Naive thymus-derived CD8-positive, alpha-beta T cell (primary cell): ENCODE measurements at regions not wholly inside any gene's neighbourhood (a gene's known extent, or its start where the extent isn't known, plus 50 kb on each side); places are given as distances from the start of the nearest gene placed in this dataset.

Source experiments
- ATAC-seq, 2 donors: fragments of 150-1000 bp; cut with Tn5 transposase in 1 of 2; sonication (Bioruptor Pico), chemical (Tn5 transposase) in 1 of 2; 1 replicate in 1 of 2; 2 replicates in 1 of 2; pipeline ENCODE4 v1.10.0; 2021; ENCODE audit warnings: mild to moderate bottlenecking in 2 of 2, moderate library complexity in 2 of 2
- POLR2A ChIA-PET: fragments of 350-600 bp; sonication (Branson Sonifier 250); formaldehyde crosslinking; loops from one replicate; lab custom pipeline; 2021; ENCODE audit warnings: antibody characterized with exemption; lab: Charles Lee
- DNase-seq, 10 donors: peaks; one replicate each; pipeline versions ENCODE4 v3.0.0 to v3.0.0-alpha.2; 2020 to 2022
- H3K27ac Mint-ChIP-seq, 10 donors: one replicate each; pipeline ENCODE4 v1.8.0; 2020 to 2022; ENCODE audit warnings: mild to moderate bottlenecking in 10 of 10, mixed read lengths in 10 of 10, moderate library complexity in 4 of 10, inconsistent platforms in 1 of 10
- H3K27me3 Mint-ChIP-seq, 5 donors: one replicate each; pipeline ENCODE4 v1.8.0; 2021 to 2022; ENCODE audit warnings: mixed read lengths in 5 of 5
- H3K36me3 Mint-ChIP-seq, 3 donors: one replicate each; pipeline ENCODE4 v1.8.0; 2020 to 2022; ENCODE audit warnings: mixed read lengths in 3 of 3, mild to moderate bottlenecking in 2 of 3, inconsistent platforms in 1 of 3
- H3K4me1 Mint-ChIP-seq, 4 donors: one replicate each; pipeline ENCODE4 v1.8.0; 2021 to 2022; ENCODE audit warnings: mixed read lengths in 4 of 4
- H3K4me3 Mint-ChIP-seq, 10 donors: one replicate each; pipeline ENCODE4 v1.8.0; 2020 to 2022; ENCODE audit warnings: mild to moderate bottlenecking in 10 of 10, mixed read lengths in 10 of 10, moderate library complexity in 6 of 10, inconsistent platforms in 1 of 10
- H3K9me3 Mint-ChIP-seq, 9 donors: one replicate each; pipeline ENCODE4 v1.8.0; 2020 to 2022; ENCODE audit warnings: mixed read lengths in 9 of 9, mild to moderate bottlenecking in 3 of 9, inconsistent platforms in 1 of 9, moderate library complexity in 1 of 9

GRCh38 chrX:39726771-39727170 is 371.0 kb downstream of the BCOR start:
- DNase-seq = no peak
- Mint-ChIP-seq H3K27ac (no peak overlapping the region), H3K27me3 (no peaks in the 10 kb centered on the region), H3K4me1 (peaks cover 2 to 11% (median 8%) of the 10 kb centered on the region in 4 donors), H3K4me3 (no peak overlapping the region), H3K36me3 (no peaks in the 10 kb centered on the region), H3K9me3 (peaks cover 0 to 2% (median 0%) of the 10 kb centered on the region in 9 donors)
- POLR2A ChIA-PET = no interaction called here
- ATAC-seq = no peak

- Mint-ChIP-seq H3K36me3 (no peaks in the 10 kb centered on the region), H3K4me1 (peaks cover 4 to 11% (median 8%) of the 10 kb centered on the region in 4 donors), H3K4me3 (no peak overlapping the region), H3K9me3 (peaks cover 0 to 2% (median 0%) of the 10 kb centered on the region in 9 donors), H3K27ac (no peak overlapping the region), H3K27me3 (no peaks in the 10 kb centered on the region)
- no peak for DNase-seq
- ATAC-seq = no peak
- POLR2A ChIA-PET = no interaction called here
Observed at GRCh38 chrX:39728025-39728424, 369.7 kb downstream of the BCOR start.

- ATAC-seq (no peak), DNase-seq (no peak)
- H3K27me3 Mint-ChIP-seq = no peaks in the 10 kb centered on the region
- peaks cover 0 to 2% (median 0%) of the 10 kb centered on the region in 9 donors for H3K9me3 Mint-ChIP-seq
- H3K4me1 Mint-ChIP-seq = peaks cover 4 to 11% (median 8%) of the 10 kb centered on the region in 4 donors
- POLR2A ChIA-PET = no interaction called here
- no peak overlapping the region for H3K27ac Mint-ChIP-seq
- H3K36me3 Mint-ChIP-seq = no peaks in the 10 kb centered on the region
- no peak overlapping the region for H3K4me3 Mint-ChIP-seq
Observed at GRCh38 chrX:39728852-39729598, 368.7 kb downstream of the BCOR start.

DNA sequence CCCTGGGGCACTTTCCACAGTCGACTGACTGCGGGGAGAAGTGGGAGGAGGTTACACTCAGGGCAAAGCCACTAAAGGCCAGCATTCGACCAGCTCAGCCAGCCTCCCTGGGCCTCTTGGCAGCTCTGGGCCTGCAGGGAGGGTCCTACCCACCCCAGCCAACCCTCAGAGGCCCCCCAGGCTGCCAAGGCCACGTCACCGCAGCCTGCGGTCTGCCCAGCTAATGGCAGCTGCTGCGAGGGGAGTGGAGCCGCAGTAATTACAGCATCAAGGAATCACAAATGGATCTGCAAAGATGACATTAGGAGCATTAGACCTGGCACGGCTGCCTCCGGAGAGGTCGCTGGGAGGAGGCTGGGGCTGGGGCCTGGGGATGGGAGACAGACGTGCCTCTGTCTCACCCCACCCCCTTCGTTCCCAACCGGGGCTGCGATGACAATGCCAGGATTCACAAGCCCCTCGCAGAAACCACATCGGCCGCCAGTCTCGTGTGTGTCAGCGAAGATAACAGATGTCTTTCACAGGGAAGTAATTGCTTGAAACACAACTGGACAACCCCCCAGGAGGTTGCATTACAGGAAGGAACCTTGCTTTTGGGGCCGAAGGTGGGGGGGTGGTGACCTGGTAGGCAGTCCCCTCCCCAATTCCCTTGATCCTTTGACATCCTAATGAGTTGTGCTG is 367.6 kb downstream of the BCOR start:
- H3K36me3 Mint-ChIP-seq = no peaks in the 10 kb centered on the region
- peaks cover 0 to 2% (median 0%) of the 10 kb centered on the region in 9 donors for H3K9me3 Mint-ChIP-seq
- H3K27me3 Mint-ChIP-seq = no peaks in the 10 kb centered on the region
- DNase-seq (no peak), ATAC-seq (no peak)
- peaks cover 4 to 7% (median 7%) of the 10 kb centered on the region in 4 donors for H3K4me1 Mint-ChIP-seq
- peak overlapping the region in 1 of 10 donors; percentile 58 for H3K4me3 Mint-ChIP-seq
- no peak overlapping the region for H3K27ac Mint-ChIP-seq
- POLR2A ChIA-PET = no interaction called here

DNA sequence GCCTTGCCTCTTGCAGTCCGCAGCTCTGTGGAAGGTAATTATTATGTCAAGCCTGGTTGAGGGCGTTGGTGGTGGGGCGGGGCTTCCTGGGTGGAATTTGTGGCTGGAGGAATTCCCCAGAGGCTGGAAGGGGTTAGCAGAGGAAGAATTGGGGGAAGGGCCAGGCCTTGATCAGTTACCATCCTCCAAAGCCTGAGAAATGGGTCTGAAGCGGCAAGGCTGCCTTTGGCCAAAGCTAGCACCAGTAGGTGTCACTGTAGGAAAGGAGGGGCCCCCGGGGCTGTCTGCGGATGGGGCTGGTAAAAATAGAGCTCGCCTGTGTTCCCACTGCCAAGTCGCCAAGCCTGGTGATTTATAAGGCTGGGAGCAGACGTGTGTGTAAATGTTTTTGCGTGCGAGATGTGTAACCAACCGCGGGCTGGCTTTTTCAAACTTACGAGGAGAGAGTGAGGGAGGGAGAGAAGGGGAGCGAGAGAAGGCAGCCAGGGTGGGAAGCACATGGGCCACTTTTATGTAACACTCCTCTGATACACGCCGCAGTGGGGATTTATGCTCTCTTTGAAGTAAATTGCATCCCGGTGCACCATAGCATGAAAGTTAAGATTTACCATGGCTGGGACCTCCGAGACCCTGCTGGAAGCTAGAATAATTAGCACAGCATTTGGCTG is 367.0 kb downstream of the BCOR start:
- peaks cover 0 to 2% (median 0%) of the 10 kb centered on the region in 9 donors for H3K9me3 Mint-ChIP-seq
- H3K27me3 Mint-ChIP-seq = no peaks in the 10 kb centered on the region
- POLR2A ChIA-PET = interaction anchor here (1.1 kb wide), 1 partner anchor 447 kb away, joined by 3 read pairs; no protein-coding TSS in a partner anchor
- peak; percentile 67 to 82 for ATAC-seq
- peak overlapping the region in 9 of 10 donors; percentile 8 to 75 (median 59) for H3K4me3 Mint-ChIP-seq
- H3K27ac Mint-ChIP-seq = no peak overlapping the region
- H3K4me1 Mint-ChIP-seq = peaks cover 4 to 7% (median 7%) of the 10 kb centered on the region in 4 donors
- H3K36me3 Mint-ChIP-seq = no peaks in the 10 kb centered on the region
- peak; percentile 17 to 74 (median 39) for DNase-seq

- ATAC-seq (no peak), DNase-seq (no peak)
- no peaks in the 10 kb centered on the region for H3K27me3 Mint-ChIP-seq
- no peak overlapping the region for H3K27ac Mint-ChIP-seq
- H3K4me3 Mint-ChIP-seq = no peak overlapping the region
- POLR2A ChIA-PET = interaction anchor here (1.1 kb wide), 1 partner anchor 446 kb away, joined by 3 read pairs; no protein-coding TSS in a partner anchor
- no peaks in the 10 kb centered on the region for H3K36me3 Mint-ChIP-seq
- H3K9me3 Mint-ChIP-seq = peaks cover 0 to 2% (median 0%) of the 10 kb centered on the region in 9 donors
- peaks cover 4 to 7% (median 7%) of the 10 kb centered on the region in 4 donors for H3K4me1 Mint-ChIP-seq
Observed at GRCh38 chrX:39731330-39731667, 366.5 kb downstream of the BCOR start.

GRCh38 chrX:39731735-39732134 is 366.0 kb downstream of the BCOR start:
- ATAC-seq = no peak
- no peak for DNase-seq
- Mint-ChIP-seq H3K9me3 (peaks cover 0 to 2% (median 0%) of the 10 kb centered on the region in 9 donors), H3K4me3 (no peak overlapping the region), H3K36me3 (no peaks in the 10 kb centered on the region), H3K27ac (no peak overlapping the region), H3K27me3 (no peaks in the 10 kb centered on the region), H3K4me1 (peaks cover 4 to 7% (median 7%) of the 10 kb centered on the region in 4 donors)
- POLR2A ChIA-PET = interaction anchor here (1.1 kb wide), 1 partner anchor 446 kb away, joined by 3 read pairs; no protein-coding TSS in a partner anchor

GRCh38 chrX:39733745-39734144 is 364.0 kb downstream of the BCOR start:
- H3K4me3 Mint-ChIP-seq = no peak overlapping the region
- no peak for ATAC-seq
- POLR2A ChIA-PET = no interaction called here
- no peak for DNase-seq
- H3K9me3 Mint-ChIP-seq = peaks cover 0 to 2% (median 0%) of the 10 kb centered on the region in 9 donors
- H3K36me3 Mint-ChIP-seq = no peaks in the 10 kb centered on the region
- H3K27ac Mint-ChIP-seq = no peak overlapping the region
- peaks cover 4 to 11% (median 7%) of the 10 kb centered on the region in 4 donors for H3K4me1 Mint-ChIP-seq
- no peaks in the 10 kb centered on the region for H3K27me3 Mint-ChIP-seq

DNA sequence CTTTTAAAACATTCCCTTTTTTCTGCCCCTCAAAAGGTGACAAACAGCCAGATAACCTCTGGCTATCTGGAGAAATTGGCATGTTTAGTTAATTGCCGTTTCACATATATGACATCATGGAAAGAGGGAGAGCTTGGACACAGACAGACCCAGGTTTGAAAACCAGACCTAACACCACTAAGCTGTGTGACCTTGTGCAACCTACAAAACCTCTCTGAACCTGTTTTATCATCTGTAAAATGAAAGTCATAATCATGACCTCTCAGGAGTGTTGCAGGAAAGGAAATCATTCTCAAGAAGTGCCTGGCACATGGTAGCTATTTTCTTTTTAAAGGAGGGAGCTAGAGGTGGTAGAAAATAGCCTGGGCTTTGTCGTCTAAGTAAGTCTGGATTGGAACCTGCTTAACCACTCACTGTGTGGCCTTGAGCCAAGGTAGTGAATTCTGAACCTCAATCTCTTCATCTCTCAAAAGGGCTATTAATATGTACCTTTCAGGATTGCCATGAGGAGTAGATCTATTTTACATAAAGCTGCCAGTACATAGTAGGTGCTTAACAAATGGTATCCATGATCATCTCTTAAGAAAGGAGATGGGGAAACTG is 363.5 kb downstream of the BCOR start:
- H3K36me3 Mint-ChIP-seq = no peaks in the 10 kb centered on the region
- H3K27ac Mint-ChIP-seq = peak overlapping the region in 1 of 10 donors; percentile 32
- H3K4me1 Mint-ChIP-seq = peaks cover 4 to 12% (median 7%) of the 10 kb centered on the region in 4 donors
- H3K4me3 Mint-ChIP-seq = no peak overlapping the region
- H3K27me3 Mint-ChIP-seq = no peaks in the 10 kb centered on the region
- no peak for ATAC-seq
- POLR2A ChIA-PET = no interaction called here
- no peak for DNase-seq
- H3K9me3 Mint-ChIP-seq = peaks cover 0 to 2% (median 0%) of the 10 kb centered on the region in 9 donors

DNA sequence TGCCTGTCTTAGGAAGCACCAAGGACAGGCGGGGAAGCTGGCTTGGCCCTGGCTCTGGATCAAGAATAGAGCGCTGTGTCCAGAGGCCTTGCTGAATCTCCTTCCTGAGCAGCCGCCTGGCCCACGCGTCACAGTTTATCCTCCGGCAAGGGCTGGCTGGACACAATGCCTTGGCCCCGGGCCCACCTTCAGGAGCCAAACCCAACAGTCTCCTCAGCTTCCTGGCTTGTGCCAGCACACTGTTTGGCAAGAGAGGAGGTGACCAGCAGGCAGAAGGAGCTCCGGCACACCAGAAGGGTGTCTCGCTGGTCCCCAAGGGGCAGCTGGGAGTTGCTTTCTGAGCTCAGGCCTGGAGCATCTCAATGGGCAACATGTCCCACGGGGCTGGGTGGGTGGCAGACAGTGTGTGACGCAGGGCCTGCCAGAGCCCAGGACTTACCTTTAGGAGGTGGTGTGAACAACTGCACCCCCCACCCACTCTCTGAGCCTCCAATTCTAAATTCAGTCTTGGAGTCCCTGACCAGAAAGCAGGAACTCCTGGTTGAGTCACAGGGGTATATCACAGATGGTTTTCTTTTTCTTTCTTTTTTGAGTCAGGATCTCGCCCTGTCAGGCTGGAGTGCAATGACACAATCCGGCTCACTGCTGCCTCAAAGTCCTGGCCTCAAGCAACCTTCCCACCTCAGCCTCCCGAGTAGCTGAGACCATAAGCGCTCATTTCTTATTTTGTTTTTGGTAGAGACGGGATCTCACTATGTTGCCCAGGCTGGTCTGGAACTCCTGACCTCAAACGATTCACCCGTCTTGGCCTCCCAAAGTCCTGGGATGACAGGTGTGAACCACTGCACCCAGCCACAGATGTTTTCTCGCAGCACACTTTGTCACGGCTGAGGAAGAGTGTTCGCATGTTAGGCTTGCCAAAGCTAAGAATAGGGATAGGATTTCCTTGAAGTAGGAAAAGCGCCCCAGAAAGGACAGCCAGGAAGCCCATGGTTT is 361.2 kb downstream of the BCOR start:
- Mint-ChIP-seq H3K9me3 (no peaks in the 10 kb centered on the region), H3K4me3 (no peak overlapping the region), H3K27me3 (no peaks in the 10 kb centered on the region), H3K36me3 (no peaks in the 10 kb centered on the region), H3K27ac (no peak overlapping the region), H3K4me1 (peaks cover 0 to 5% (median under 1%) of the 10 kb centered on the region in 4 donors)
- ATAC-seq (no peak), DNase-seq (no peak)
- POLR2A ChIA-PET = no interaction called here

GRCh38 chrX:39739585-39739984 is 358.2 kb downstream of the BCOR start:
- DNase-seq (no peak), ATAC-seq (no peak)
- H3K4me1 Mint-ChIP-seq = peaks cover 0 to 5% (median 0%) of the 10 kb centered on the region in 4 donors
- POLR2A ChIA-PET = no interaction called here
- H3K4me3 Mint-ChIP-seq = no peak overlapping the region
- H3K27me3 Mint-ChIP-seq = no peaks in the 10 kb centered on the region
- no peaks in the 10 kb centered on the region for H3K9me3 Mint-ChIP-seq
- H3K27ac Mint-ChIP-seq = no peak overlapping the region
- H3K36me3 Mint-ChIP-seq = no peaks in the 10 kb centered on the region
